ENCODE measurements at regions not wholly inside any gene's neighbourhood (a gene's known extent, or its start where the extent isn't known, plus 50 kb on each side); places are given as distances from the start of the nearest gene placed in this dataset.

DNA sequence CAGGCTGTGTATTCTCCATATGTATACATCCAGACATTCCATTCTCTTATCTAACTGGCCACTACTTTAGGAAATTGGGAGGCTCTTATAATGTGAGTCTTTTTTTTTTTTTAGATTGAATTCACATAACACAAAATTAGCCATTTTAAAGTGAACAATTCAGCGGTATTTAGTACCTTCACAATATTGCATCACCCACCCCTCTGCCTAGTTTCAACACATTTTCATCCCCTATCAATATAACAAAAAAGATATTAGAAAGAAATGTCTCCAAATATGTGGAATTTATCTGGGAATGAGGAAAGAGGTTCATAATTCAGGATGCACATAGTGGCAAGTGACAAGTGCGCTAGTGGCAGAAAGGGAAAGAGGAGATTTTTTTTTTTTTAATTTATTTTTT lies 228.5 kb downstream of the ICE1 start:
- Histone ChIP-seq H3K4me3 (no peak overlapping the region), H3K4me1 (no peaks in the 10 kb centered on the region), H3K9me3 (no peaks in the 10 kb centered on the region), H3K27me3 (no peaks in the 10 kb centered on the region), H3K36me3 (no peaks in the 10 kb centered on the region), H3K27ac (no peak overlapping the region)
- in situ Hi-C loops (cut with MboI; ENCODE audit: low pct_ligation_motif_present in 1 of 4, low pct_unique_long_range_greater_than_20kb in 1 of 4, low sequenced_read_pairs in 3 of 4): no loop called here
- no peak for DNase-seq
- no peak for TF ChIP-seq POLR2A (IDR thresholded peaks at IDR 0.05)
- TF ChIP-seq POLR2AphosphoS5 (IDR thresholded peaks at IDR 0.05): no peak
- 88 to 96% methylated on average over 1 to 2 of the region's 2 CpGs for WGBS, 2 donors (ENCODE audit: low coverage in 1 of 2)
- intact Hi-C loops (cut with DNase I; ENCODE audit: low total_unique reads): no loop called here

DNA sequence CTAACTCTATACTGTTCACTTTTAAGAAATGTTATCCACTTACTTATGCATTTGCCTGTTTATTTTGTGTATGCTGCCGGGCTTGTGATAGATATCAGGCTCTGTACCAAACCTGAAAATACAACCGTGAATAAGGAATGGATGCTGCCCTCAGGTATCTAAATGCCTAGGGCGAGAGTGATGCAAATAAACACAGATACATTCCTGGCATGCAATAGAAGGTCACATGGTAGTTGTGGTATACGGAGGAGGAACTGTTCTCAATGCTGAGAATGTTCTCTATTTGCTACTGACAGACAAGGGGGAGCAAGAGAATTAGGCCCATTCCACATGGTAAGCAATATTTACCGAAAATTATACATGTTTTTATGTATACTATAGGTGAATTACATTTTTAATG lies 227.8 kb downstream of the ICE1 start:
- H3K4me1 ChIP-seq: no peaks in the 10 kb centered on the region
- 42 to 45% methylated on average over 2 to 5 of the region's 5 CpGs for WGBS, 2 donors (ENCODE audit: low coverage in 1 of 2)
- DNase-seq: no peak
- H3K4me3 ChIP-seq: no peak overlapping the region
- TF ChIP-seq EP300 (IDR thresholded peaks at IDR 0.05; ENCODE audit: low read depth) (no peak), POLR2A (IDR thresholded peaks at IDR 0.05) (no peak), POLR2AphosphoS5 (IDR thresholded peaks at IDR 0.05) (no peak)
- TF ChIP-seq, protein P1, sequence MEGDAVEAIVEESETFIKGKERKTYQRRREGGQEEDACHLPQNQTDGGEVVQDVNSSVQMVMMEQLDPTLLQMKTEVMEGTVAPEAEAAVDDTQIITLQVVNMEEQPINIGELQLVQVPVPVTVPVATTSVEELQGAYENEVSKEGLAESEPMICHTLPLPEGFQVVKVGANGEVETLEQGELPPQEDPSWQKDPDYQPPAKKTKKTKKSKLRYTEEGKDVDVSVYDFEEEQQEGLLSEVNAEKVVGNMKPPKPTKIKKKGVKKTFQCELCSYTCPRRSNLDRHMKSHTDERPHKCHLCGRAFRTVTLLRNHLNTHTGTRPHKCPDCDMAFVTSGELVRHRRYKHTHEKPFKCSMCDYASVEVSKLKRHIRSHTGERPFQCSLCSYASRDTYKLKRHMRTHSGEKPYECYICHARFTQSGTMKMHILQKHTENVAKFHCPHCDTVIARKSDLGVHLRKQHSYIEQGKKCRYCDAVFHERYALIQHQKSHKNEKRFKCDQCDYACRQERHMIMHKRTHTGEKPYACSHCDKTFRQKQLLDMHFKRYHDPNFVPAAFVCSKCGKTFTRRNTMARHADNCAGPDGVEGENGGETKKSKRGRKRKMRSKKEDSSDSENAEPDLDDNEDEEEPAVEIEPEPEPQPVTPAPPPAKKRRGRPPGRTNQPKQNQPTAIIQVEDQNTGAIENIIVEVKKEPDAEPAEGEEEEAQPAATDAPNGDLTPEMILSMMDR (IDR thresholded peaks at IDR 0.05): no peak
- intact Hi-C loops (cut with DNase I; ENCODE audit: low total_unique reads): no loop called here
- H3K27ac ChIP-seq: no peak overlapping the region
- H3K9me3 ChIP-seq: no peaks in the 10 kb centered on the region
- in situ Hi-C loops (cut with MboI; ENCODE audit: low pct_ligation_motif_present in 1 of 4, low pct_unique_long_range_greater_than_20kb in 1 of 4, low sequenced_read_pairs in 3 of 4): no loop called here
- no peaks in the 10 kb centered on the region for H3K36me3 ChIP-seq
- H3K27me3 ChIP-seq: no peaks in the 10 kb centered on the region

DNA sequence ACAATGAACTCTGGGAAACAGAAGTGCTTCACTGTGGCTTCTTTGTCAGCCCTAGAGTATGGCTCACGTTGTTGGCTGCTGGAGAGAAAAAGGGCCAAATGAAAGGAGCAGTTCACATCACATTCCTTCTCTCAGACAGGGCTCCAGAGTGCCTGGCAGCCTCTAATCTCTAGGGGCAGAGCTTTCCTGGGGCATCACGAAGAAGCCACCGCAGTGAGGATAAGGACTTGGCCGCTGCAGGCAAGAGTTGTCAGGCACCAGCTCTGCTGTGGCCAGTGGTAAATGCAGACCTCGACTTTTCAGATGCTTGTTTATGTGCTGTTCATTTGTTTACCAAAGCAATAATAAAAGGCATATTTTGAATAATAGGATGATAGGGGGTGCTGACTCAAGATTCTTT lies 227.2 kb downstream of the ICE1 start:
- intact Hi-C loops (cut with DNase I; ENCODE audit: low total_unique reads) (no loop called here), in situ Hi-C loops (cut with MboI; ENCODE audit: low pct_ligation_motif_present in 1 of 4, low pct_unique_long_range_greater_than_20kb in 1 of 4, low sequenced_read_pairs in 3 of 4) (no loop called here)
- Histone ChIP-seq H3K9me3 (no peaks in the 10 kb centered on the region), H3K4me3 (no peak overlapping the region), H3K36me3 (no peaks in the 10 kb centered on the region), H3K27ac (no peak overlapping the region), H3K27me3 (no peaks in the 10 kb centered on the region), H3K4me1 (no peaks in the 10 kb centered on the region)
- TF ChIP-seq POLR2AphosphoS5 (IDR thresholded peaks at IDR 0.05) (no peak), POLR2A (IDR thresholded peaks at IDR 0.05) (no peak), EP300 (IDR thresholded peaks at IDR 0.05; ENCODE audit: low read depth) (no peak)
- TF ChIP-seq, protein P1 (IDR thresholded peaks at IDR 0.05): no peak
- 62 to 67% methylated on average over 4 to 5 of the region's 5 CpGs for WGBS, 2 donors (ENCODE audit: low coverage in 1 of 2)
- no peak for DNase-seq

DNA sequence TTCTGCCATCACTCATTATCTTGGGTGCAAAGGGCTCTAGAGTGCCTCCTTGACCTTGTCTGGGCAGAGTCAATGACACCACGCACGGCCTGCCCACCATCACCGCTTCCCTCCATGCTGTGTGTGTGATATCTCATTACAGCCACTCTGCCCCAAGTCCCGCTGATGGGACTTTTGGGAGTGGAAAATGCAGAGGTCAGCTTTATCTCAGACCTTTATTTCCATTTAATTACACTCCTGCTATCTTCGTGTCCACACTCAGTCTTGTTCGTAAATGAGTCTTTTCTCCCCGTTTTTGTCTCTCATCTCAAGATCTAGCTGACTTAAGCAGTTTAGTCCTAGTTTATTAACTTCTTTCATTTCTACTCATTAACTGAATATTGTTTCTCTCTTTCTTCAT lies 226.2 kb downstream of the ICE1 start:
- no peaks in the 10 kb centered on the region for H3K4me1 ChIP-seq
- no peak overlapping the region for H3K27ac ChIP-seq
- TF ChIP-seq EP300 (IDR thresholded peaks at IDR 0.05; ENCODE audit: low read depth) (no peak), POLR2A (IDR thresholded peaks at IDR 0.05) (no peak), POLR2AphosphoS5 (IDR thresholded peaks at IDR 0.05) (no peak)
- TF ChIP-seq, protein P1 (IDR thresholded peaks at IDR 0.05): no peak
- intact Hi-C loops (cut with DNase I; ENCODE audit: low total_unique reads): no loop called here
- H3K36me3 ChIP-seq: no peaks in the 10 kb centered on the region
- 81 to 91% methylated on average over 4 to 7 of the region's 7 CpGs for WGBS, 2 donors (ENCODE audit: low coverage in 1 of 2)
- in situ Hi-C loops (cut with MboI; ENCODE audit: low pct_ligation_motif_present in 1 of 4, low pct_unique_long_range_greater_than_20kb in 1 of 4, low sequenced_read_pairs in 3 of 4): no loop called here
- no peaks in the 10 kb centered on the region for H3K27me3 ChIP-seq
- DNase-seq: no peak
- no peaks in the 10 kb centered on the region for H3K9me3 ChIP-seq
- no peak overlapping the region for H3K4me3 ChIP-seq

DNA sequence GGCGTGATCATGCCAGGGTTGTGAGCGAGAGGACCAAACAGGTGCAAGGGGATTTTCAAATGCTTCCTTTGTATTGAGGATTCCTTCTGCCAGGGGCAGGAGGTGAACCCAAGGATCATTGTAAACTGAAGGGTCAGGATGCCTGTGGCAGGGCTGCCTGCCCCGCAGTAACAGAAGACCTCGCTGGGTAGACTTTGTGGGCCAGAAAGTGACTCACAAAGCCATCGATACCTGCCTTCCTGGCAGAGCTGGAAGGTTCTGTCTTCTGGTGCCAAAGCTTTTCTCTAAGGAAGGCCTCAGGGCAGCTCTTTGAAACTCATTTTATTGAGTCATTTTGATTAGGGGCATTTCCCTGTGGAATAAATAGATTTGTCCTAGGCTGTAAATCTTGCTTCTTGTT lies 223.4 kb downstream of the ICE1 start:
- intact Hi-C loops (cut with DNase I; ENCODE audit: low total_unique reads): no loop called here
- Histone ChIP-seq H3K4me3 (no peak overlapping the region), H3K4me1 (no peaks in the 10 kb centered on the region), H3K27me3 (no peaks in the 10 kb centered on the region), H3K27ac (no peak overlapping the region), H3K36me3 (no peaks in the 10 kb centered on the region), H3K9me3 (no peaks in the 10 kb centered on the region)
- no peak for DNase-seq
- no peak for TF ChIP-seq POLR2A (IDR thresholded peaks at IDR 0.05)
- in situ Hi-C loops (cut with MboI; ENCODE audit: low pct_ligation_motif_present in 1 of 4, low pct_unique_long_range_greater_than_20kb in 1 of 4, low sequenced_read_pairs in 3 of 4): no loop called here
- WGBS, 2 donors (ENCODE audit: low coverage in 1 of 2): 76 to 85% methylated on average over 4 to 5 of the region's 5 CpGs

All from transverse colon (tissue), 4 donors.